GM19035 (cell line): ENCODE measurements at regions not wholly inside any gene's neighbourhood (a gene's known extent, or its start where the extent isn't known, plus 50 kb on each side); places are given as distances from the start of the nearest gene placed in this dataset.
"Not testable (repeated sequence)": the region's sequence is repeated elsewhere in the genome, so short reads cannot be mapped to it uniquely, and the experiment has no call there.

Experiments used
- ATAC-seq: cut with Tn5 transposase; IDR thresholded peaks from one replicate; pipeline ENCODE4 v1.9.1; 2021; ENCODE audit not compliant: unreplicated experiment

GRCh38 chr6:4510317-4510716 lies 265.9 kb upstream of the CDYL start:
- no peak for ATAC-seq

- no peak for ATAC-seq
Measured at GRCh38 chr6:4509506-4509905, 266.7 kb upstream of the CDYL start.

- ATAC-seq = no peak
Measured at GRCh38 chr6:4506792-4507191, 269.4 kb upstream of the CDYL start.

- no peak for ATAC-seq
Measured at GRCh38 chr6:4506223-4506622, 270.0 kb upstream of the CDYL start.

GRCh38 chr6:4504700-4505099 lies 271.5 kb upstream of the CDYL start:
- no peak for ATAC-seq

GRCh38 chr6:4503700-4504099 lies 272.5 kb upstream of the CDYL start:
- ATAC-seq = no peak

- no peak for ATAC-seq
Measured at GRCh38 chr6:4496284-4496683, 279.9 kb upstream of the CDYL start.

GRCh38 chr6:4491501-4492260 lies 284.5 kb upstream of the CDYL start:
- ATAC-seq = no peak

- ATAC-seq = no peak
Measured at GRCh38 chr6:4489538-4489937, 286.7 kb upstream of the CDYL start.

GRCh38 chr6:4488389-4488788 lies 287.8 kb upstream of the CDYL start:
- ATAC-seq = no peak

GRCh38 chr6:4487538-4487937 lies 288.7 kb upstream of the CDYL start:
- no peak for ATAC-seq

- no peak for ATAC-seq
Measured at GRCh38 chr6:4486568-4487315, 289.5 kb upstream of the CDYL start.

GRCh38 chr6:4485735-4486134 lies 290.5 kb upstream of the CDYL start:
- no peak for ATAC-seq

- no peak for ATAC-seq
Measured at GRCh38 chr6:4482461-4482860, 293.7 kb upstream of the CDYL start.

GRCh38 chr6:4480788-4481735 lies 295.1 kb upstream of the CDYL start:
- ATAC-seq = no peak

- ATAC-seq = no peak
Measured at GRCh38 chr6:4478098-4478497, 298.1 kb upstream of the CDYL start.

- no peak for ATAC-seq
Measured at GRCh38 chr6:4474810-4475209, 301.4 kb upstream of the CDYL start.

- no peak for ATAC-seq
Measured at GRCh38 chr6:4472969-4473642, 303.1 kb upstream of the CDYL start.

- no peak for ATAC-seq
Measured at GRCh38 chr6:4472222-4472621, 304.0 kb upstream of the CDYL start.

- ATAC-seq = not testable (repeated sequence)
Measured at GRCh38 chr6:4471515-4471914, 304.7 kb upstream of the CDYL start.

GRCh38 chr6:4470698-4471210 lies 305.4 kb upstream of the CDYL start:
- no peak for ATAC-seq
